Fibroblast of lung (primary cell): ENCODE measurements at regions not wholly inside any gene's neighbourhood (a gene's known extent, or its start where the extent isn't known, plus 50 kb on each side); places are given as distances from the start of the nearest gene placed in this dataset.
A peak's percentile ranks its signal among the peaks of the same experiment; 100 is the strongest.

ENCODE experiments used
- DNase-seq, 2 donors: peaks; one replicate each; pipeline versions ENCODE4 v3.0.0 to v3.0.0-alpha.2; 2010; ENCODE audit warnings: low read depth in 2 of 2
- H2AFZ ChIP-seq: 2 replicates; pipeline ENCODE4 v1.5.1; 2012; ENCODE audit warnings: low read length, control low read depth, inconsistent platforms
- H3K27ac ChIP-seq: 2 replicates; pipeline ENCODE4 v1.5.1; 2011; ENCODE audit warnings: low read length, control low read depth; ENCODE audit not compliant: insufficient read depth
- H3K27me3 ChIP-seq: 2 replicates; pipeline ENCODE4 v1.5.1; 2011; ENCODE audit warnings: mild to moderate bottlenecking, low read length; ENCODE audit not compliant: control insufficient read depth, insufficient read depth
- H3K36me3 ChIP-seq: 2 replicates; pipeline ENCODE4 v1.5.1; 2011; ENCODE audit warnings: low read length; ENCODE audit not compliant: control insufficient read depth, insufficient read depth
- H3K4me1 ChIP-seq: 2 replicates; pipeline ENCODE4 v1.5.1; 2011; ENCODE audit warnings: low read length; ENCODE audit not compliant: control insufficient read depth, insufficient read depth; ENCODE audit errors: extremely low read depth
- H3K4me2 ChIP-seq: 2 replicates; pipeline ENCODE4 v1.5.1; 2011; ENCODE audit warnings: low read length, control low read depth; ENCODE audit not compliant: insufficient read depth; ENCODE audit errors: extremely low read depth
- H3K4me3 ChIP-seq, 4 experiments: fragments of 200-600 bp in 1 of 4; sonication (generic) in 1 of 4; replicated peaks in 1 of 4; 2 replicates each; pipeline ENCODE4 v1.5.1; 2011 to 2016; ENCODE audit warnings: low read length in 4 of 4, low read depth in 3 of 4, mild to moderate bottlenecking in 3 of 4, control low read depth in 2 of 4, inconsistent platforms in 1 of 4, mixed read lengths in 1 of 4; ENCODE audit not compliant: insufficient read depth in 1 of 4; ENCODE audit errors: control extremely low read depth in 1 of 4
- H3K79me2 ChIP-seq: 2 replicates; pipeline ENCODE4 v1.5.1; 2012; ENCODE audit warnings: mild to moderate bottlenecking, low read length, inconsistent platforms; ENCODE audit not compliant: control insufficient read depth, insufficient read depth
- H3K9ac ChIP-seq: 2 replicates; pipeline ENCODE4 v1.5.1; 2011; ENCODE audit warnings: mild to moderate bottlenecking, low read length, control low read depth; ENCODE audit not compliant: insufficient read depth
- H3K9me3 ChIP-seq: 2 replicates; pipeline ENCODE4 v1.5.1; 2012; ENCODE audit warnings: low read depth, low read length; ENCODE audit not compliant: control insufficient read depth, insufficient read depth
- H4K20me1 ChIP-seq: 2 replicates; pipeline ENCODE4 v1.5.1; 2011; ENCODE audit warnings: low read length; ENCODE audit not compliant: control insufficient read depth, insufficient read depth; ENCODE audit errors: extremely low read depth
- CTCF ChIP-seq, 2 donors: IDR thresholded peaks in 1 of 2; conservative IDR thresholded peaks in 1 of 2; 1 replicate in 1 of 2; 2 replicates in 1 of 2; pipeline ENCODE4 v1.5.1; 2011 to 2012; ENCODE audit warnings: low read length in 2 of 2, control low read depth in 1 of 2, inconsistent platforms in 1 of 2, low read depth in 1 of 2, mild to moderate bottlenecking in 1 of 2
- EZH2 ChIP-seq: IDR thresholded peaks from 2 replicates; pipeline ENCODE4 v1.5.1; 2012; ENCODE audit warnings: low read length, control low read depth, mild to moderate bottlenecking; ENCODE audit errors: missing control alignments

GRCh38 chrX:39631276-39632229, 466.2 kb downstream of the BCOR start:
- Histone ChIP-seq H4K20me1 (no peaks in the 10 kb centered on the region), H3K27me3 (no peaks in the 10 kb centered on the region), H3K9me3 (no peaks in the 10 kb centered on the region), H3K4me1 (no peaks in the 10 kb centered on the region), H3K9ac (no peak overlapping the region), H3K4me2 (no peak overlapping the region), H3K79me2 (no peaks in the 10 kb centered on the region), H3K4me3 (no peak overlapping the region), H3K36me3 (no peaks in the 10 kb centered on the region), H3K27ac (no peak overlapping the region), H2AFZ (no peak overlapping the region)
- no peak for DNase-seq
- TF ChIP-seq CTCF (conservative IDR thresholded peaks at IDR 0.05 in 1 of 2, IDR thresholded peaks at IDR 0.05 in 1 of 2; ENCODE audit: low read depth in 1 of 2, low read length in 2 of 2) (no peak), EZH2 (no peak)

GRCh38 chrX:39633293-39633692, 464.5 kb downstream of the BCOR start:
- Histone ChIP-seq H4K20me1 (no peaks in the 10 kb centered on the region), H3K79me2 (no peaks in the 10 kb centered on the region), H3K27ac (no peak overlapping the region), H2AFZ (no peak overlapping the region), H3K9me3 (no peaks in the 10 kb centered on the region), H3K4me1 (no peaks in the 10 kb centered on the region), H3K4me2 (no peak overlapping the region), H3K4me3 (no peak overlapping the region), H3K9ac (no peak overlapping the region), H3K36me3 (no peaks in the 10 kb centered on the region), H3K27me3 (no peaks in the 10 kb centered on the region)
- no peak for TF ChIP-seq CTCF (conservative IDR thresholded peaks at IDR 0.05 in 1 of 2, IDR thresholded peaks at IDR 0.05 in 1 of 2; ENCODE audit: low read depth in 1 of 2, low read length in 2 of 2)
- no peak for TF ChIP-seq EZH2
- DNase-seq: peak; percentile 2 to 70

GRCh38 chrX:39636481-39636880, 461.3 kb downstream of the BCOR start:
- H3K27me3 ChIP-seq: no peaks in the 10 kb centered on the region
- no peak overlapping the region for H3K27ac ChIP-seq
- H3K9me3 ChIP-seq: no peaks in the 10 kb centered on the region
- no peak overlapping the region for H3K4me2 ChIP-seq
- no peaks in the 10 kb centered on the region for H3K4me1 ChIP-seq
- no peaks in the 10 kb centered on the region for H4K20me1 ChIP-seq
- no peaks in the 10 kb centered on the region for H3K36me3 ChIP-seq
- peak in 1 of 2 donors; percentile 33 for DNase-seq
- H3K9ac ChIP-seq: no peak overlapping the region
- no peak overlapping the region for H2AFZ ChIP-seq
- TF ChIP-seq CTCF (conservative IDR thresholded peaks at IDR 0.05 in 1 of 2, IDR thresholded peaks at IDR 0.05 in 1 of 2; ENCODE audit: low read depth in 1 of 2, low read length in 2 of 2) (no peak), EZH2 (no peak)
- no peaks in the 10 kb centered on the region for H3K79me2 ChIP-seq
- no peak overlapping the region for H3K4me3 ChIP-seq
